ENCODE measurements at regions not wholly inside any gene's neighbourhood (a gene's known extent, or its start where the extent isn't known, plus 50 kb on each side); places are given as distances from the start of the nearest gene placed in this dataset.

DNA sequence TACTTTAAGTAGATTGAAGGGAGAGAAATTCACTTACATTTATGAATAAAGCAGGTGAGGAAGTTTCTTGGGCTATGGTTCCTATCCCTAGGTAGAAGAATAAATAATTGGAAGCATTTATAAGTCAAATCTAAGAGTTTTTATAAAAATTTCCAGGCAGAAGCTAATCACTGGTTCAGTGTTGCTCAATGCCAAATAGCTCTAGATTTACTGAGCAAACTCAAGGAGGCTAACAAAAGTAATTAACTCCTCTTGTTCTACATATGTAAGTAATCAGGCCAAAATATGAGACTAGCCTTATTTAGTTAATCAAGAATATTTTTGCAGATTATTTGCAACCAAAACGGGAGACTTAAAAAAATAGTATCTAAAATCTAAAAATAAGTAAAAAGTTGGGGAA, 472.3 kb downstream of the PLK2 start:
- TF ChIP-seq, protein P1, sequence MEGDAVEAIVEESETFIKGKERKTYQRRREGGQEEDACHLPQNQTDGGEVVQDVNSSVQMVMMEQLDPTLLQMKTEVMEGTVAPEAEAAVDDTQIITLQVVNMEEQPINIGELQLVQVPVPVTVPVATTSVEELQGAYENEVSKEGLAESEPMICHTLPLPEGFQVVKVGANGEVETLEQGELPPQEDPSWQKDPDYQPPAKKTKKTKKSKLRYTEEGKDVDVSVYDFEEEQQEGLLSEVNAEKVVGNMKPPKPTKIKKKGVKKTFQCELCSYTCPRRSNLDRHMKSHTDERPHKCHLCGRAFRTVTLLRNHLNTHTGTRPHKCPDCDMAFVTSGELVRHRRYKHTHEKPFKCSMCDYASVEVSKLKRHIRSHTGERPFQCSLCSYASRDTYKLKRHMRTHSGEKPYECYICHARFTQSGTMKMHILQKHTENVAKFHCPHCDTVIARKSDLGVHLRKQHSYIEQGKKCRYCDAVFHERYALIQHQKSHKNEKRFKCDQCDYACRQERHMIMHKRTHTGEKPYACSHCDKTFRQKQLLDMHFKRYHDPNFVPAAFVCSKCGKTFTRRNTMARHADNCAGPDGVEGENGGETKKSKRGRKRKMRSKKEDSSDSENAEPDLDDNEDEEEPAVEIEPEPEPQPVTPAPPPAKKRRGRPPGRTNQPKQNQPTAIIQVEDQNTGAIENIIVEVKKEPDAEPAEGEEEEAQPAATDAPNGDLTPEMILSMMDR (IDR thresholded peaks at IDR 0.05; ENCODE audit: low read depth, low read length) = no peak
- TF ChIP-seq POLR2A (IDR thresholded peaks at IDR 0.05; ENCODE audit: extremely low read depth, insufficient read length) (no peak), MYC (IDR thresholded peaks at IDR 0.05; ENCODE audit: low read depth, low read length) (no peak)
